Breast epithelium (tissue), 4 donors: ENCODE measurements at regions not wholly inside any gene's neighbourhood (a gene's known extent, or its start where the extent isn't known, plus 50 kb on each side); places are given as distances from the start of the nearest gene placed in this dataset.

Experiments used
- DNase-seq, 2 donors: peaks; one replicate each; pipeline ENCODE4 v3.0.0-alpha.2; 2019; ENCODE audit warnings: low spot score in 2 of 2
- H3K27ac ChIP-seq, 2 donors: fragments of 200-600 bp; sonication (generic) in 1 of 2; one replicate each; pipeline ENCODE4 v1.5.1; 2016 to 2019; ENCODE audit warnings: mild to moderate bottlenecking in 1 of 2
- H3K27me3 ChIP-seq, 2 donors: fragments of 200-600 bp; sonication (generic) in 1 of 2; one replicate each; pipeline versions ENCODE4 v1.5.1 to v1.6.0; 2017 to 2019; ENCODE audit warnings: control low read depth in 1 of 2, mild to moderate bottlenecking in 1 of 2
- H3K36me3 ChIP-seq: fragments of 200-600 bp; one replicate; pipeline ENCODE4 v1.5.1; 2019
- H3K4me1 ChIP-seq, 2 donors: fragments of 200-600 bp; sonication (generic); one replicate each; pipeline ENCODE4 v1.5.1; 2016 to 2019; ENCODE audit warnings: control low read depth in 1 of 2
- H3K4me3 ChIP-seq, 3 donors: fragments of 200-600 bp; sonication (generic); 1 replicate in 2 of 3; 2 replicates in 1 of 3; pipeline ENCODE4 v1.5.1; 2016 to 2019; ENCODE audit warnings: mild to moderate bottlenecking in 3 of 3, moderate library complexity in 2 of 3
- H3K9me3 ChIP-seq, 2 donors: fragments of 200-600 bp; sonication (generic) in 1 of 2; one replicate each; pipeline ENCODE4 v1.5.1; 2016 to 2019; ENCODE audit warnings: control low read depth in 1 of 2
- POLR2A ChIP-seq: fragments of 450-650 bp; IDR thresholded peaks from one replicate; pipeline ENCODE4 v1.6.1; 2016; ENCODE audit warnings: antibody characterized with exemption, mild to moderate bottlenecking, moderate library complexity
- POLR2AphosphoS5 ChIP-seq, 3 donors: sonication (generic); formaldehyde crosslinking; IDR thresholded peaks; one replicate each; pipeline ENCODE4 v1.6.1; 2017; ENCODE audit warnings: antibody characterized with exemption in 3 of 3
- intact Hi-C: fragments of 100-400 bp; cut with DNase I; formaldehyde crosslinking; loops from one replicate; pipeline ENCODE4 v1.15.1; 2023; ENCODE audit warnings: low total_unique reads
- TF ChIP-seq, protein P1 (sequence below), 3 donors: fragments of 450-650 bp; IDR thresholded peaks; one replicate each; pipeline ENCODE4 v1.5.1; 2016 to 2017; ENCODE audit warnings: antibody characterized with exemption in 3 of 3, mild to moderate bottlenecking in 3 of 3, moderate library complexity in 3 of 3

DNA sequence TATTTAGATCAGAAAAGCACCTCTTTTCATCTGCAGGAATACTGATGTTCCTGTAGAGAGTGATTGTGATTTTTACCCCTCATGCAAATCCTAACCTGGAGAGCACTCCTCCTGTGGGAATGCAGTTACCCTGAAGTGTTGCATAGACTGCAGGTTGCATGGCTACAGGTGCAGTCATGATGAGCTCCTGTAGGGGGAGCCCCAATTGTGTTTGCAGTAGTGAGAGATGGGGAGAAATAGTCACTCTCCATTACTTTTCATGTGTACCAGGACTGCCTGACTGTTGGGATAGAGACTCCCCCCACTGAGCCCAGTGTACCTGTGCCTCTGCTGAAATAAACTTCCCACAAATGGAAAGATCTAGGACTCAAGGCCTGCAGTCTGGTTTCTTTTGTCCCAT lies 1086.5 kb downstream of the SLC6A15 start:
- Histone ChIP-seq H3K4me3 (no peak overlapping the region), H3K4me1 (no peaks in the 10 kb centered on the region), H3K27ac (no peak overlapping the region), H3K36me3 (no peaks in the 10 kb centered on the region), H3K27me3 (no peaks in the 10 kb centered on the region), H3K9me3 (no peaks in the 10 kb centered on the region)
- TF ChIP-seq POLR2A (no peak), POLR2AphosphoS5 (IDR thresholded peaks at IDR 0.05) (no peak)
- TF ChIP-seq, protein P1, sequence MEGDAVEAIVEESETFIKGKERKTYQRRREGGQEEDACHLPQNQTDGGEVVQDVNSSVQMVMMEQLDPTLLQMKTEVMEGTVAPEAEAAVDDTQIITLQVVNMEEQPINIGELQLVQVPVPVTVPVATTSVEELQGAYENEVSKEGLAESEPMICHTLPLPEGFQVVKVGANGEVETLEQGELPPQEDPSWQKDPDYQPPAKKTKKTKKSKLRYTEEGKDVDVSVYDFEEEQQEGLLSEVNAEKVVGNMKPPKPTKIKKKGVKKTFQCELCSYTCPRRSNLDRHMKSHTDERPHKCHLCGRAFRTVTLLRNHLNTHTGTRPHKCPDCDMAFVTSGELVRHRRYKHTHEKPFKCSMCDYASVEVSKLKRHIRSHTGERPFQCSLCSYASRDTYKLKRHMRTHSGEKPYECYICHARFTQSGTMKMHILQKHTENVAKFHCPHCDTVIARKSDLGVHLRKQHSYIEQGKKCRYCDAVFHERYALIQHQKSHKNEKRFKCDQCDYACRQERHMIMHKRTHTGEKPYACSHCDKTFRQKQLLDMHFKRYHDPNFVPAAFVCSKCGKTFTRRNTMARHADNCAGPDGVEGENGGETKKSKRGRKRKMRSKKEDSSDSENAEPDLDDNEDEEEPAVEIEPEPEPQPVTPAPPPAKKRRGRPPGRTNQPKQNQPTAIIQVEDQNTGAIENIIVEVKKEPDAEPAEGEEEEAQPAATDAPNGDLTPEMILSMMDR (IDR thresholded peaks at IDR 0.05) = no peak
- intact Hi-C loops = no loop called here
- DNase-seq = no peak

DNA sequence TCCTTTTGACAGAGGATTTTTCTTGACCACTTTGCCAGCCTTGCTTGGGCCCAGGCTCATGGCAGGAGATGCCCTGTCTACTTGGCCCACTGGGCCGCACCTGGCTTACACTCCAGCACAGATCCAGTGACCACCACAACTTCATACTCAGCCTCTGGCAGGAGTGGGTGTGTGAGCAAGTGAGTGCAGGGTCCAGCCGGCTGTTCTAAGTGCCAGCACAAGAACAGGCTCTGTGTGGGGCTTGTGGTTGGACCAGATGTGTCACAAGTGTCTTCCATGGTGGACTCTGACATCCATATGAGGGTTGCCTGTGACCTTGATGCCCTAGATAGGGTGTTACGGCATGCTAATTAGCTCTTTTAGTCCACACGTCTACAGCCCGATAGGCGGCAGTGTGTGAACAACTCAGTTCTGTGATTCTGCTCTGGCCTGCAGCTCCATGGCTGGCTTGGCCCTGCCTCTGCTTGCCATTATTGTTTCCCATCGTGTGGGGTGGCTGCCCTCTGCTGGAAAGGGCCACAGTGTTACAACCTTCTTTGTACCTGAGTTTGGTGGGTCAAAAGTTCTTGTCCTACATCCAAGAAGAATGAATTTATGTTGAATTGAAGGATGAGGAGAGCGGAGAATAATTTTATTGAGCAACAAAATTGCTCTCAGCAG lies 1089.1 kb downstream of the SLC6A15 start:
- intact Hi-C loops = no loop called here
- no peaks in the 10 kb centered on the region for H3K36me3 ChIP-seq
- no peaks in the 10 kb centered on the region for H3K9me3 ChIP-seq
- DNase-seq = no peak
- no peak overlapping the region for H3K4me3 ChIP-seq
- no peak overlapping the region for H3K27ac ChIP-seq
- H3K4me1 ChIP-seq = no peaks in the 10 kb centered on the region
- H3K27me3 ChIP-seq = no peaks in the 10 kb centered on the region
- TF ChIP-seq, protein P1 (IDR thresholded peaks at IDR 0.05) = no peak
- no peak for TF ChIP-seq POLR2AphosphoS5 (IDR thresholded peaks at IDR 0.05)
- TF ChIP-seq POLR2A = no peak

DNA sequence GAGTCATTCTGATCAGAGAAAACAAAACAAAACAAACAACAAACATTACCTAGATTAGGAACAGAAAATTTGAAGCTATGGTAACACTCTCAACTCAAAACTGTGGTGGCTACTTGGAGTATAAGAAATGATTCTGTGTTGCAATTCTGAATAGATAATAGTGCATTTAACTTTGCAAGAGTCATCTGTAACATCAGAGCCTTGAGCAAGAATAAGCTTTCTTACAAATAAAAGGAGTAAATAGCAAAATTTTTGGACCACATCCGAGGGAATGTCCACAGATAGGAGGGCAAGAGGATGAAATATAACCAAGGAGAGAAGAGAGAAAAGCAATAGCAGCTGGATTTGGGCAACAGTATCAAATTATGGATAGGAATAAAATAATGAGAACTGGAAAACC lies 1090.6 kb downstream of the SLC6A15 start:
- DNase-seq = no peak
- Histone ChIP-seq H3K4me1 (no peaks in the 10 kb centered on the region), H3K9me3 (no peaks in the 10 kb centered on the region), H3K4me3 (no peak overlapping the region), H3K27me3 (no peaks in the 10 kb centered on the region), H3K36me3 (no peaks in the 10 kb centered on the region), H3K27ac (no peak overlapping the region)
- intact Hi-C loops = no loop called here
- TF ChIP-seq POLR2AphosphoS5 (IDR thresholded peaks at IDR 0.05) (no peak), POLR2A (no peak)
- TF ChIP-seq, protein P1 (IDR thresholded peaks at IDR 0.05) = no peak

DNA sequence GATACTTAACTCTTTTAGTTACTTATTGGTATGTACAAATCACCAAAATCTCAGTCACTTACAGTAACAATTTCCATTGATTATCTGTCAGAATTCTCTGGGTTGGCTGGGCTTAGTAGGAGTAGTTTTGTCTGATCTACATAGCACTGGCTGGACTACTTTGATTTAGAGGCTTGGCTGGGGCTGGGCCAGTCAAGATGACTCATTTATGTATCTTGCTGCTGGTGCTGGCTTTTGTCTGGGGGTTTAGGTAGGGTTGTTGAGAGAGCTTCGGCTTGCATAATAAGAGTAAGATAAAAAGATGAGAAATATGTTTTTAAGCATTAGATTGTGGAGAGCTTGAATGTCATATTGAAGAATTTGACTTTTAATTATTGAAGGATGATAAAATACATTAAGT lies 1093.7 kb downstream of the SLC6A15 start:
- DNase-seq = no peak
- Histone ChIP-seq H3K36me3 (no peaks in the 10 kb centered on the region), H3K4me1 (no peaks in the 10 kb centered on the region), H3K27me3 (no peaks in the 10 kb centered on the region), H3K27ac (no peak overlapping the region), H3K4me3 (no peak overlapping the region), H3K9me3 (no peaks in the 10 kb centered on the region)
- intact Hi-C loops = no loop called here
- TF ChIP-seq, protein P1 (IDR thresholded peaks at IDR 0.05) = no peak
- TF ChIP-seq POLR2AphosphoS5 (IDR thresholded peaks at IDR 0.05) = no peak
- no peak for TF ChIP-seq POLR2A

GRCh38 chr12:83817730-83818129 lies 1094.9 kb downstream of the SLC6A15 start:
- intact Hi-C loops = no loop called here
- no peak for DNase-seq

More at GRCh38 chr12:83817730-83818129, 1094.9 kb downstream of the SLC6A15 start:
- Histone ChIP-seq H3K9me3 (no peaks in the 10 kb centered on the region), H3K4me3 (no peak overlapping the region), H3K27ac (no peak overlapping the region), H3K36me3 (no peaks in the 10 kb centered on the region), H3K27me3 (no peaks in the 10 kb centered on the region), H3K4me1 (no peaks in the 10 kb centered on the region)
- TF ChIP-seq, protein P1 (IDR thresholded peaks at IDR 0.05) = no peak
- TF ChIP-seq POLR2AphosphoS5 (IDR thresholded peaks at IDR 0.05) (no peak), POLR2A (no peak)
